HUES6 (cell line): ENCODE measurements at regions not wholly inside any gene's neighbourhood (a gene's known extent, or its start where the extent isn't known, plus 50 kb on each side); places are given as distances from the start of the nearest gene placed in this dataset.
"Not testable (repeated sequence)": the region's sequence is repeated elsewhere in the genome, so short reads cannot be mapped to it uniquely, and the experiment has no call there.

ENCODE experiments used
- H3K27ac ChIP-seq: 2 replicates; pipeline ENCODE4 v1.7.0; 2013; ENCODE audit warnings: low read depth, mild to moderate bottlenecking, low read length, inconsistent platforms
- H3K27me3 ChIP-seq: 2 replicates; pipeline ENCODE4 v1.6.1; 2013; ENCODE audit warnings: low read length; ENCODE audit not compliant: control insufficient read depth, insufficient read depth
- H3K36me3 ChIP-seq: 2 replicates; pipeline ENCODE4 v1.6.1; 2013; ENCODE audit warnings: low read length; ENCODE audit not compliant: control insufficient read depth, insufficient read depth
- H3K4me1 ChIP-seq: 2 replicates; pipeline ENCODE4 v1.6.1; 2013; ENCODE audit warnings: low read length; ENCODE audit not compliant: control insufficient read depth, insufficient read depth
- H3K4me3 ChIP-seq: 2 replicates; pipeline ENCODE4 v1.5.1; 2013; ENCODE audit warnings: low read depth, low read length
- H3K9ac ChIP-seq: one replicate; pipeline ENCODE4 v1.6.1; 2013; ENCODE audit warnings: mild to moderate bottlenecking, low read length
- H3K9me3 ChIP-seq: 2 replicates; pipeline ENCODE4 v1.6.1; 2013; ENCODE audit warnings: low read depth, low read length; ENCODE audit not compliant: control insufficient read depth, insufficient read depth

DNA sequence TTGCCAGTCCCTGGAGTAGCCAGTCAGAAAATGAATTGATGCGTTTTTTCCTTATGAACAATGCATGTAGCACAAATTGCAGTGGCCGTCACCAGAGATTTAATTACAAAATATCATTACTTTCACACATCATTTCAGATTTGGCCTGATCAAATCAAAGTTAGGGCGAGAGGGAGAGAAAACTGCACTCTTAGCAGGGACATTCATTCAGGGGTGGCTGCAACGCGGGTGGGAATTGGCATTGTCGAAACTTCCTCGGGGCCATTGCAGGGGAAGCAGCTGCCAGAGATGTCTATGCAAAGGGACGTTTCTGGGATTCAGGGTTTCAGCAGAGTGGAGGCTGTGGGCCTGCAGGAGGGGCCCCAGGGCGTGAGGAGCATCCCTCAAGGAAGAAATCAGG is 76.5 kb upstream of the TOP1 start:
- Histone ChIP-seq H3K9ac (no peak overlapping the region), H3K36me3 (no peaks in the 10 kb centered on the region), H3K9me3 (peaks cover 7% of the 10 kb centered on the region), H3K27me3 (no peaks in the 10 kb centered on the region), H3K4me1 (0 out of 2 replicates have a peak, but pooled peaks cover 10% of the 10 kb centered on the region), H3K27ac (no peak overlapping the region), H3K4me3 (no peak overlapping the region)

DNA sequence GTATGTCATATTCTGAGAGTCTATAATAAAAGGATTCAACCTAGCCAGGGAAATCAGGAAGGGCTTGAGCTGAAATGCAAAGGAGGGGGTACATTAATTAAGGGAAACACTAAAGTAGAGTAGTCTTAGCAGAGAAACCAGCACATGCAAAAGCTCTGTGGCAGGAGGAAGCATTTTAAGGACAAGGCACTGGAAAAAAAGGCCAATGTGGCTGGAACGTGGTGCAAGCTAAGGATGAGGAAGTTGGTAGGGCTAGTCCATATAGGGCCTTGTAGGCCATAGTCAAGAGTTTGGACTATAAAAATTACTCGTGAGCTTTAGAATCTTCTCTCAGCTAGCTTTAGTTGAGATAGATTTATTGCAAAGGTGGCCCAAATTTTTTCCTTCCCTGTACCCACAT is 75.2 kb upstream of the TOP1 start:
- Histone ChIP-seq H3K4me3 (no peak overlapping the region), H3K27ac (no peak overlapping the region), H3K9ac (no peak overlapping the region), H3K4me1 (0 out of 2 replicates have a peak, but pooled peaks cover 7% of the 10 kb centered on the region), H3K36me3 (no peaks in the 10 kb centered on the region), H3K27me3 (no peaks in the 10 kb centered on the region), H3K9me3 (peaks cover 7% of the 10 kb centered on the region)

DNA sequence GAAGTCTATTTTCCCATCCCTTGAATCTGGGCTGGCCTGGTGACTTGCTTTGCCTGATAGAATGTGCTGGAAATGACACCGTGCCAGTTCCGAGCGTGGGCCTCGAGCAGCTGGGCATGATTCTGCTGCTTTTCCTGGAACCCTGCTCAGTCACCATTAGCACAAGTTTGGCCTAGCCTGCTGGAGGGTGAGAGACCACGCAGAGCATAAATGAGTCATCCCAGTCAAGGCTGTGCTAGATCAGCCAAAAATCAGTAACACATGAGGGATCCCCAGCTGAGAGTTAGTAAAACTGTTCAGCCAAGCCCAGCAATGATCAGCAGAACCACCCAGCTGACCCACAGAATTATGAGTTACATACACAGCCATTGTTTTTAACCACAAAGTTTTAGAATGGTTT is 74.8 kb upstream of the TOP1 start:
- Histone ChIP-seq H3K4me3 (no peak overlapping the region), H3K4me1 (0 out of 2 replicates have a peak, but pooled peaks cover 5% of the 10 kb centered on the region), H3K9ac (no peak overlapping the region), H3K36me3 (no peaks in the 10 kb centered on the region), H3K27me3 (no peaks in the 10 kb centered on the region), H3K9me3 (peaks cover 7% of the 10 kb centered on the region), H3K27ac (no peak overlapping the region)

DNA sequence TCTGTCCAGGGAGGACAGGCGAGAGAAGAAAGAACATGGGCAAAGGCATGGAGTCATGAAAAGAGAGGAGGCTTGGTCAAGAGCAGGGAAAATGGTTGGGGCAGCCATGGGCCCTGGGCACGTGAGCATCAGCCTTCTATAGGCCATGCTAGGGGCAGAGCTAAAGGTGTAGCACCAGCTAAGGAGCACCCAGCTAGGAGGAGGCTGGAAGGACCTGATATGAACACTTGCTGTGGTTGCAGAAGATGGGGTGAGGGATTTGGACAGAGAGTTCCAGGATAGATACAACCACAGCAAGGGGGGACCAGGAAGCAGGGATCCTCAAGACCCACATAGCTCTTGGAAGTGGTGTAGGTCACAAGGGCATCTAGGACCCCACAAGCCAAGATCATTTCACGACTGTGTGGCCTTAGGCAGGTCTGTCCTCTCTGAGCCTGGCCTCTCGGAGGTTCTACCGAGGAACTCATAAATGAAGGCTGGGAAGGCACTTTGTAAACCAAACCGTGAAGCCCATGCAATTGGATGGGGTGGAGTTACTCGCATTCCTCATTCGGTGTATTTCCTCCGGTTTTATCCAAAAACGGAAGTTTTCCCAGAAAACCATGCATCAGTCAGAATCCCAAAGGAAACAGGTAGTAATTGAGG is 74.0 kb upstream of the TOP1 start:
- H3K9me3 ChIP-seq, result peaks cover 7% of the 10 kb centered on the region
- H3K4me3 ChIP-seq, result no peak overlapping the region

DNA sequence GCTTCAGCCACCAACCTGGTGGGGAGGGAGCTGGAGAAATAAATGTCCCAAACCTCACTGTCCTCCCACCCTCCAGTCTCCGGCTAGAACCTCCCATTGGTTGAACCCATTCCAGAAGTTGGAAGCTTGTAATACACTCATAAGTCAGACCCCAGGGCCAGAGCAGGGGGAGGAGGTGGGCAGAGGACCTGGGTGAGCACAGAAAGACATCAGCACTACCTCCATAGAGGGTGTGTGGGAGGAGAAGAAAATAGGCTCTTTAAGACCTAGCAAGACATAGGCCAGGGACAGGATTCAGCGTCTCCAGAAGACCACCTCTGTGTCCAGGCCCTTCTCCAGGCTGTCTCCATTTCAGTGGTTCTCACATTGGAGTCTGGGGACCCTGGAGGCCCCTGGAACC is 73.3 kb upstream of the TOP1 start:
- Histone ChIP-seq H3K36me3 (no peaks in the 10 kb centered on the region), H3K27ac (no peak overlapping the region), H3K9ac (no peak overlapping the region), H3K9me3 (peaks cover 7% of the 10 kb centered on the region), H3K4me1 (0 out of 2 replicates have a peak, but pooled peaks cover 5% of the 10 kb centered on the region), H3K4me3 (no peak overlapping the region), H3K27me3 (no peaks in the 10 kb centered on the region)

More for the DNA sequence above, 74.0 kb upstream of the TOP1 start:
- H3K27me3 ChIP-seq, result no peaks in the 10 kb centered on the region
- no peak overlapping the region for H3K27ac ChIP-seq
- H3K4me1 ChIP-seq, result 0 out of 2 replicates have a peak, but pooled peaks cover 5% of the 10 kb centered on the region
- no peaks in the 10 kb centered on the region for H3K36me3 ChIP-seq
- H3K9ac ChIP-seq, result no peak overlapping the region

DNA sequence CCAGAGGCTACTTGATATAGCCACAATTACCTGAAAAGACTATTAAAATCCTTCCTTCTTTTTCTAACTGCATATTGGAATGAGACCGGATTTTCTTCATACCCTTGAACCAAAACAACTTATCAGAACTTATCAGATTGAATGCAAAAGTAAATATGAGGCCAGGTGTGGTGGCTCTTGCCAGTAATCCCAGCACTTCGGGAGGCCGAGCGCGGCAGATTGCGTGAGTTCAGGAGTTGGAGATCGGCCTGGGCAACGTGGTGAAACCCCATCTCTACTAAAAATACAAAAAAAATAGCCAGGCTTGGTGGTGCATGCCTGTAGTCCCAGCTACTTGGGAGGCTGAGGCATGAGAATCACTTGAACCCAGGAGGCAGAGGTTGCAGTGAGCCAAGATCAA is 72.8 kb upstream of the TOP1 start:
- not testable (repeated sequence) for H3K4me1 ChIP-seq, H3K9me3 ChIP-seq, H3K9ac ChIP-seq, H3K27ac ChIP-seq, H3K27me3 ChIP-seq, H3K4me3 ChIP-seq, H3K36me3 ChIP-seq

DNA sequence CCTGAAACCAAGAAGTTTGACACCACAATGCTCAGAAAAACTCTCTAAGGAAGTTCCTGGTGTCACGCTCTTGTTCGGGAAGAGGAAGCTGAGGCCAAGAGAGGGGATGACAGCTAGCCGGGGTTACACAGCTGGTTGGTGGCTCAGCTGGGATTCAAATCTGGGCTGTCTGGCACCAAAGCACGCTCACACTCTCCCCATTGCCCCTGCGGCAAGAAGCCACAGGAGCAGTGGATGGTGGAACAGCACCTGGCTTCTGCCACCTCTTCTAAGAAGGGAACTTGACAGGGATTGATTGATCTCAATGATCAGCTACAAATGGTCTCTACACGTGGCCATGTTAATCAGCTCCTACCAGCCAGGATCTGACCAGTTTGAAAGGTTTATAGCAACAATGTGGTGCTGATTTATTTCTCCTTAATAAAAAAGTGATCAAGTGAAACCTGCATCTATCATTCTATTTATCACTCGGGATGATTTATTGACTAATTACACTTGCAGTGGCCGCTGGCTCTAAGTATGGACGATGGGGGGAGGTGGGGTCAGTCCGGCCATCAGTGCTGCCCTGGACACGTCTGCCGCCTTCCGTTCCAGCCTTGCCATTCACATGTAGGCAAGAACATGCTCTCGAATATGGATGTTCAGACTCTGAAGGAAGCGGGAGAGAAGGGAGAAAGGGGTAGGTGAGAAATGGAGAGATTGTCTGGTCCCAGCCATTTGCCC is 71.9 kb upstream of the TOP1 start:
- H3K36me3 ChIP-seq, result no peaks in the 10 kb centered on the region
- H3K9ac ChIP-seq, result no peak overlapping the region
- no peak overlapping the region for H3K27ac ChIP-seq
- H3K27me3 ChIP-seq, result no peaks in the 10 kb centered on the region
- H3K9me3 ChIP-seq, result peaks cover 7% of the 10 kb centered on the region
- H3K4me3 ChIP-seq, result no peak overlapping the region
- 0 out of 2 replicates have a peak, but pooled peaks cover 5% of the 10 kb centered on the region for H3K4me1 ChIP-seq

DNA sequence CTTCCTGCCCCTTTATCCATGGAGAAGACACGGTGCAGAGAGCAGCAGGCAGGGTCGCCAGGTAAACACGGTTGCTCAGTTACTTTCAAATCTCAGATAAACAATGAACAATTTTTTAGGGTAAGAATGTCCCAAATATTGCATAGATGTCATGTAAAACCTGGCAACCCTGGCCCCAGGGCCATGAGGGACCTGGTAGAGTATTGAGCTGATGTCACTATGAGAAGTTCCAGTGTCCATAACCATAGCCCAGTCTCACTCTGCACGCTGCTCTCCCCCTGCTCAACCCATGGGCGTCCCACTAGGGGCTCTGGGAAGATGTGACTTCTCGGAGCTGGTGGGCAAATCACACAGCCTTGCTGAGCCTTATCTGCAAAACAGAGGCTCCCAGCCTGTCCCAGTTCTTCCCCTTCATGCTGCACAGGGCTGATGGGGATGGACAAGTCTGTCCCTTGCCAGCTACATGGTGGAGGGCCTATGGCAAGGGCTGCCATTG is 71.3 kb upstream of the TOP1 start:
- Histone ChIP-seq H3K4me3 (no peak overlapping the region), H3K27ac (no peak overlapping the region), H3K27me3 (no peaks in the 10 kb centered on the region), H3K36me3 (no peaks in the 10 kb centered on the region), H3K9me3 (peaks cover 7% of the 10 kb centered on the region), H3K4me1 (0 out of 2 replicates have a peak, but pooled peaks cover under 1% of the 10 kb centered on the region), H3K9ac (no peak overlapping the region)

DNA sequence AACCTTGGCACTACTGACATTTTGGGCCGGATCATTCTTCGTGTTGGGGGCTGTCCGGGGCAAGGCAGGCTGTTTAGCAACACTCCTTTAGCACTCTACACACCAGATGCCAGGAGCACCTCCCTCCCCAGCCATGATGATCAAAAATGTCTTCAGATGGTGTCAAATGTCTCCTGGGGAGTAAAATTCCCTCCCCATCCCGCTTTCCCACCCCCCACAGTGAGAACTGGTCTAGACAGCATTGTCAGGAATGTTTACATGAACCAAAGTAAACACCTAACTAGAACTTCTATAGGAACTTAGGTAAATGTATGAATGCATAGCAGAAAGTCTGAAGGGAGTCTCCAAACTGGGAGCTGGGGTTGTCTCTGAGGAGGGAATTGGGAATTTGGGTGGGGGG is 70.0 kb upstream of the TOP1 start:
- no peak overlapping the region for H3K9ac ChIP-seq
- H3K36me3 ChIP-seq, result no peaks in the 10 kb centered on the region
- H3K9me3 ChIP-seq, result peaks cover 7% of the 10 kb centered on the region
- H3K4me3 ChIP-seq, result no peak overlapping the region
- H3K27ac ChIP-seq, result no peak overlapping the region
- no peaks in the 10 kb centered on the region for H3K27me3 ChIP-seq
- peaks cover 4% of the 10 kb centered on the region; the same call in 1 of the 2 replicates for H3K4me1 ChIP-seq

DNA sequence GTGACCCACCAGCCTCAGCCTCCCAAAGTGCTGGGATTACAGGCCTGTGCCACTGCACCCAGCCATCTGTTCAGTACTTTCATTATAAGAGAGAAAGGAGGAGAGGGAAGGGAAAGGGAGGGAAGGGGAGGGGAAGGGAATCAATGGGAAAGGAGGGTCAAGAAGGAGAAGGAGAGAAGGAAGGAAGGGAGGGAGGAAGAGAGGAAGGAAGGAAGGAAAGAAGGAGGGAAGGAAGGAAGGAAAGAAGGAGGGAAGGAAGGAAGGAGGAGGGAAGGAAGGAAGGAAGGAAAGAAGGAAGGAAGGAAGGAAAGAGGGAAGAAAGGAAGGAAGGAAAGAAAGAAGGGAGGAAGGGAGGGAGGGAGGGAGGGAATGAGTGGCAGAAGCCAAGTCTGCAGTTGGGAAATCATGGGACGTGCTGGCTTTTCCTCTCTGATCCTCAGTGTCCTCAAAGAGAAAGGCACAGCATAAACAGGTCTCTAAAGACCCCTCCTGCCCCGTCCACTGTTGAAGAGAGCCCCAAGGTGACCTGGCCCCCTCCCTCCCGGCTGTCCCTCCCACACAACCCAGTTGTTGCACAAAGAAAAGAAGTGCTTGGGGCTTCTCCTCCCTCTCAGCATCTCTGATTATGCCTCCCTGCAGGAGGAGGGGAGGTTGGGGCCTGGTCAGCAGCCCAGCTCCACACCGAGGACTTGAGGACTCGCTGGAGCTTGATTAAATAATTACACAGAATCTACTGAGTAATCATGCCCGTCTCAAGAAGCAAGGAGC is 69.1 kb upstream of the TOP1 start:
- no peaks in the 10 kb centered on the region for H3K9me3 ChIP-seq
- no peak overlapping the region for H3K27ac ChIP-seq
- no peaks in the 10 kb centered on the region for H3K27me3 ChIP-seq
- H3K4me1 ChIP-seq, result peaks cover 4% of the 10 kb centered on the region; the same call in 1 of the 2 replicates
- no peaks in the 10 kb centered on the region for H3K36me3 ChIP-seq
- H3K9ac ChIP-seq, result no peak overlapping the region
- H3K4me3 ChIP-seq, result no peak overlapping the region

DNA sequence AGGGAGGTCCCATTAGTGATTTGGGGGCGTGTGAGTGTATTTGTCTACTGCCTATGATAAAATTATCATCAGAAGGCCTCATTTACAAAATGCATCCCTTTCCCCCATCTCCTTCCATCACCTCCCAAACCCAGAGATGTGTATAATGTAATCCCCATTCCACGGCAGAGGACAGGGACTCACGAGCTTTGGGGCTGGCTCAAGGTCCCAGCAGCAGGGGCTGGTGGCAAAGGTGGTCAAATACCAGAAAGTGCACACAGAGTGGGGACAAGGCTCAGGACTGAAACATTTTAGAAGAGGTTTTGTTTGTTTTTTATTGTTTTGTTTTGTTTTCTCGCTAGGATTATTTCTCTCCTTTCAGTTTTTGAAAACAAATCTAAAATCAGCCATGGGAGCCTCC is 68.5 kb upstream of the TOP1 start:
- H3K9ac ChIP-seq, result no peak overlapping the region
- no peak overlapping the region for H3K27ac ChIP-seq
- H3K36me3 ChIP-seq, result no peaks in the 10 kb centered on the region
- no peaks in the 10 kb centered on the region for H3K27me3 ChIP-seq
- no peaks in the 10 kb centered on the region for H3K9me3 ChIP-seq
- no peak overlapping the region for H3K4me3 ChIP-seq
- peaks cover 4% of the 10 kb centered on the region; the same call in 1 of the 2 replicates for H3K4me1 ChIP-seq
